WTC11 (cell line): ENCODE measurements at regions not wholly inside any gene's neighbourhood (a gene's known extent, or its start where the extent isn't known, plus 50 kb on each side); places are given as distances from the start of the nearest gene placed in this dataset.

Experiments
- CTCF ChIP-seq: fragments of 200-600 bp; IDR thresholded peaks from 2 replicates; pipeline ENCODE4 v1.8.0; 2022; ENCODE audit warnings: antibody characterized with exemption
- GABPB1 ChIP-seq: sonication (generic); formaldehyde crosslinking; IDR thresholded peaks from 2 replicates; pipeline ENCODE4 v1.8.1; 2023; ENCODE audit warnings: mild to moderate bottlenecking, missing genetic modification reagents
- IRF1 ChIP-seq: sonication (generic); formaldehyde crosslinking; IDR thresholded peaks from 2 replicates; pipeline ENCODE4 v1.8.0; 2023; ENCODE audit warnings: missing genetic modification reagents
- JUN ChIP-seq: sonication (generic); formaldehyde crosslinking; IDR thresholded peaks from 2 replicates; pipeline ENCODE4 v1.8.0; 2023; ENCODE audit warnings: mild to moderate bottlenecking, missing genetic modification reagents
- MXD4 ChIP-seq: fragments of 250-450 bp; sonication (Bioruptor Pico); IDR thresholded peaks from 2 replicates; pipeline ENCODE4 v1.8.0; 2021; ENCODE audit warnings: mild to moderate bottlenecking, moderate library complexity, borderline replicate concordance
- PRDM15 ChIP-seq: sonication (generic); formaldehyde crosslinking; IDR thresholded peaks from 2 replicates; pipeline ENCODE4 v1.8.0; 2022; ENCODE audit warnings: missing genetic modification reagents
- USF1 ChIP-seq: sonication (generic); formaldehyde crosslinking; IDR thresholded peaks from 2 replicates; pipeline ENCODE4 v1.8.0; 2022; ENCODE audit warnings: mild to moderate bottlenecking, missing genetic modification reagents
- ZMAT4 ChIP-seq: fragments of 250-450 bp; sonication (Bioruptor Pico); IDR thresholded peaks from 2 replicates; pipeline ENCODE4 v1.9.0; 2021; ENCODE audit warnings: mild to moderate bottlenecking

- no peak for TF ChIP-seq CTCF
- TF ChIP-seq USF1, result no peak
- no peak for TF ChIP-seq PRDM15 (CRISPR knock-in tag)
- TF ChIP-seq ZMAT4 (CRISPR knock-in tag), result no peak
- no peak for TF ChIP-seq JUN (CRISPR knock-in tag)
- TF ChIP-seq GABPB1, result no peak
- no peak for TF ChIP-seq IRF1 (CRISPR knock-in tag)
- TF ChIP-seq MXD4 (CRISPR knock-in tag), result no peak
Observed at GRCh38 chrX:16282209-16282608, 114.9 kb downstream of the MAGEB17 start.
